GM23338 (cell line): ENCODE measurements at regions not wholly inside any gene's neighbourhood (a gene's known extent, or its start where the extent isn't known, plus 50 kb on each side); places are given as distances from the start of the nearest gene placed in this dataset.

ENCODE experiments used
- ATAC-seq: fragments of 200-7000 bp; cut with Tn5 transposase; 3 replicates; pipeline ENCODE4 v1.9.1; 2020
- DNase-seq: peaks from one replicate; pipeline ENCODE4 v3.0.0-alpha.2; 2015; ENCODE audit warnings: low spot score
- H2AFZ ChIP-seq: fragments of 200-600 bp; sonication (generic); 2 replicates; pipeline ENCODE4 v1.8.0; 2016; ENCODE audit warnings: antibody characterized with exemption, mild to moderate bottlenecking, moderate library complexity
- H3F3A ChIP-seq: fragments of 200-600 bp; sonication (generic); replicated peaks from 2 replicates; pipeline ENCODE4 v1.8.0; 2017; ENCODE audit warnings: antibody characterized with exemption, mixed run types, low read depth
- H3K27ac ChIP-seq: fragments of 200-600 bp; sonication (generic); 2 replicates; pipeline ENCODE4 v1.6.1; 2016; ENCODE audit warnings: low read depth
- H3K27me3 ChIP-seq: fragments of 200-600 bp; sonication (generic); 2 replicates; pipeline ENCODE4 v1.8.0; 2016; ENCODE audit warnings: mild to moderate bottlenecking, mixed run types, moderate library complexity; ENCODE audit not compliant: insufficient read depth
- H3K36me3 ChIP-seq: fragments of 200-600 bp; sonication (generic); 2 replicates; pipeline ENCODE4 v1.8.0; 2016; ENCODE audit warnings: mild to moderate bottlenecking; ENCODE audit not compliant: insufficient read depth
- H3K4me1 ChIP-seq: fragments of 200-600 bp; sonication (generic); 2 replicates; pipeline ENCODE4 v1.8.0; 2016; ENCODE audit warnings: mild to moderate bottlenecking, moderate library complexity; ENCODE audit not compliant: insufficient read depth
- H3K4me2 ChIP-seq: fragments of 200-600 bp; sonication (generic); 2 replicates; pipeline ENCODE4 v1.7.1; 2017; ENCODE audit warnings: mixed run types
- H3K4me3 ChIP-seq: fragments of 200-600 bp; sonication (generic); 2 replicates; pipeline ENCODE4 v1.6.1; 2016; ENCODE audit warnings: mixed run types
- H3K79me2 ChIP-seq: fragments of 200-600 bp; sonication (generic); replicated peaks from 2 replicates; pipeline ENCODE4 v1.8.0; 2017; ENCODE audit warnings: mild to moderate bottlenecking; ENCODE audit not compliant: insufficient read depth
- H3K9me2 ChIP-seq: fragments of 200-600 bp; sonication (generic); 2 replicates; pipeline ENCODE4 v1.8.0; 2017; ENCODE audit not compliant: insufficient read depth
- H4K20me1 ChIP-seq: fragments of 200-600 bp; sonication (generic); replicated peaks from 2 replicates; pipeline ENCODE4 v1.8.0; 2017; ENCODE audit warnings: mild to moderate bottlenecking; ENCODE audit not compliant: insufficient read depth
- H3K27ac Mint-ChIP-seq: 2 replicates; pipeline ENCODE4 v1.8.0; 2020; ENCODE audit warnings: inconsistent platforms, mild to moderate bottlenecking, moderate library complexity, mixed read lengths
- H3K27me3 Mint-ChIP-seq: 3 replicates; pipeline ENCODE4 v1.8.0; 2022; ENCODE audit warnings: low read depth, mild to moderate bottlenecking, moderate library complexity, mixed read lengths, inconsistent platforms; ENCODE audit not compliant: insufficient read depth, poor library complexity
- H3K36me3 Mint-ChIP-seq: 3 replicates; pipeline ENCODE4 v1.8.0; 2021; ENCODE audit warnings: low read depth, mild to moderate bottlenecking, inconsistent platforms, moderate library complexity, mixed read lengths
- H3K4me1 Mint-ChIP-seq: 3 replicates; pipeline ENCODE4 v1.8.0; 2020; ENCODE audit warnings: mild to moderate bottlenecking, inconsistent platforms, mixed read lengths
- H3K4me3 Mint-ChIP-seq: 3 replicates; pipeline ENCODE4 v1.8.0; 2021; ENCODE audit warnings: moderate library complexity, mild to moderate bottlenecking, inconsistent platforms, mixed read lengths
- H3K9me3 Mint-ChIP-seq: 3 replicates; pipeline ENCODE4 v1.8.0; 2020; ENCODE audit warnings: moderate library complexity, mild to moderate bottlenecking, inconsistent platforms, mixed read lengths
- EZH2phosphoT487 ChIP-seq: fragments of 200-600 bp; sonication (generic); IDR thresholded peaks from one replicate; pipeline ENCODE4 v1.8.1; 2018; ENCODE audit warnings: antibody characterized with exemption; ENCODE audit not compliant: unreplicated experiment
- NANOG ChIP-seq: IDR thresholded peaks from 2 replicates; pipeline ENCODE4 v1.6.1; 2016; ENCODE audit warnings: antibody characterized with exemption, borderline replicate concordance
- ZNF114 ChIP-seq: fragments of 250-450 bp; sonication (Bioruptor Pico); IDR thresholded peaks from 2 replicates; pipeline ENCODE4 v1.5.0; 2020; ENCODE audit warnings: mild to moderate bottlenecking, moderate library complexity
- TF ChIP-seq, protein P1 (sequence below): IDR thresholded peaks from one replicate; pipeline ENCODE4 v1.6.1; 2018; ENCODE audit warnings: antibody characterized with exemption; ENCODE audit not compliant: unreplicated experiment

DNA sequence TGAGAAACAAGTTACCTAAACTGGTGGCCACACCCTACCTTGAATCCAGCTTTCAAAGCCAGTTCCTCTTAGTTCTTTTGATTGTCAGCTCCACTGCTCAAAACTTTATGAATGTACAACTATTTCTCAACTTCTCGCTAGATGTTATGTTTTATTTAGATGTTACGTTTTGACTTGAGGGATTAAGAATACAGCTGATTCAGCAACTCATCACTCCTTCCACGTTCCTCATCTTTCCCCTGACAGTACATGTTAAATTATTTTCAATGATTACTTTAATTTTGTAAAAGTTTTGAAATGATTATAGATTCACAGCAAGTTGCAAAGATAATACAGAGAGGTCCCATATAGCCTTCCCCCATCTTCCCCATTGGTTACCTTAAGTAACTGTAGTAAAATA lies 553.4 kb downstream of the GALR1 start:
- no peak for TF ChIP-seq NANOG
- TF ChIP-seq, protein P1, sequence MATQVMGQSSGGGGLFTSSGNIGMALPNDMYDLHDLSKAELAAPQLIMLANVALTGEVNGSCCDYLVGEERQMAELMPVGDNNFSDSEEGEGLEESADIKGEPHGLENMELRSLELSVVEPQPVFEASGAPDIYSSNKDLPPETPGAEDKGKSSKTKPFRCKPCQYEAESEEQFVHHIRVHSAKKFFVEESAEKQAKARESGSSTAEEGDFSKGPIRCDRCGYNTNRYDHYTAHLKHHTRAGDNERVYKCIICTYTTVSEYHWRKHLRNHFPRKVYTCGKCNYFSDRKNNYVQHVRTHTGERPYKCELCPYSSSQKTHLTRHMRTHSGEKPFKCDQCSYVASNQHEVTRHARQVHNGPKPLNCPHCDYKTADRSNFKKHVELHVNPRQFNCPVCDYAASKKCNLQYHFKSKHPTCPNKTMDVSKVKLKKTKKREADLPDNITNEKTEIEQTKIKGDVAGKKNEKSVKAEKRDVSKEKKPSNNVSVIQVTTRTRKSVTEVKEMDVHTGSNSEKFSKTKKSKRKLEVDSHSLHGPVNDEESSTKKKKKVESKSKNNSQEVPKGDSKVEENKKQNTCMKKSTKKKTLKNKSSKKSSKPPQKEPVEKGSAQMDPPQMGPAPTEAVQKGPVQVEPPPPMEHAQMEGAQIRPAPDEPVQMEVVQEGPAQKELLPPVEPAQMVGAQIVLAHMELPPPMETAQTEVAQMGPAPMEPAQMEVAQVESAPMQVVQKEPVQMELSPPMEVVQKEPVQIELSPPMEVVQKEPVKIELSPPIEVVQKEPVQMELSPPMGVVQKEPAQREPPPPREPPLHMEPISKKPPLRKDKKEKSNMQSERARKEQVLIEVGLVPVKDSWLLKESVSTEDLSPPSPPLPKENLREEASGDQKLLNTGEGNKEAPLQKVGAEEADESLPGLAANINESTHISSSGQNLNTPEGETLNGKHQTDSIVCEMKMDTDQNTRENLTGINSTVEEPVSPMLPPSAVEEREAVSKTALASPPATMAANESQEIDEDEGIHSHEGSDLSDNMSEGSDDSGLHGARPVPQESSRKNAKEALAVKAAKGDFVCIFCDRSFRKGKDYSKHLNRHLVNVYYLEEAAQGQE: no peak
- DNase-seq: no peak
- no peaks in the 10 kb centered on the region for H3K27me3 ChIP-seq
- H3K9me2 ChIP-seq: no peaks in the 10 kb centered on the region
- H2AFZ ChIP-seq: no peak overlapping the region
- no peak overlapping the region for H3K4me3 Mint-ChIP-seq
- H3K27me3 Mint-ChIP-seq: no peaks in the 10 kb centered on the region
- H3K79me2 ChIP-seq: no peaks in the 10 kb centered on the region
- H3K27ac ChIP-seq: no peak overlapping the region
- no peak overlapping the region for H3K27ac Mint-ChIP-seq
- H3K36me3 ChIP-seq: no peaks in the 10 kb centered on the region; the same call in 1 of the 2 replicates
- H4K20me1 ChIP-seq: no peaks in the 10 kb centered on the region
- H3K4me1 Mint-ChIP-seq: no peaks in the 10 kb centered on the region
- peaks cover 16% of the 10 kb centered on the region; the same call in 2 of the 3 replicates for H3K36me3 Mint-ChIP-seq
- no peaks in the 10 kb centered on the region for H3F3A ChIP-seq
- no peak for ATAC-seq
- no peaks in the 10 kb centered on the region for H3K4me1 ChIP-seq
- no peak overlapping the region for H3K4me2 ChIP-seq
- H3K9me3 Mint-ChIP-seq: peaks cover 86% of the 10 kb centered on the region
- H3K4me3 ChIP-seq: no peak overlapping the region

DNA sequence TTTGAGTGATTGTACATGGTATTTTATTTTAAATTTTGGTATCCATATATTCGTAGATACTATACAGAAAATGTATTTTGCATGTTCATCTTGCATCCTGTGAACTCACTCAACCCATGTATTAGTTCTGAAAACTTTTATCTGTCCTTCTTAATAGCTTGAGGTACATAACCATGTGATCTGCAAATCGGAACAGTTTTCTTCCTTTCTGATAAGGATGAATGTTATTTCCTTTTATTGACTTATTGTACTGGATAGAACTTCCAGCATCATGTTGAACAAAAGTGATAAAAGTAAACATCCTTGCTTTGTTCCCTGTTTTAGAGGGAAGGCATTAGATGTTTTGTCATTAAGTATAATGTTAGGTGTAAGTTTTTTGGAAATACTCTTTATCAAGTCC lies 554.7 kb downstream of the GALR1 start:
- no peaks in the 10 kb centered on the region for H3K27me3 Mint-ChIP-seq
- peaks cover 16% of the 10 kb centered on the region; the same call in 2 of the 3 replicates for H3K36me3 Mint-ChIP-seq
- TF ChIP-seq, protein P1: no peak
- TF ChIP-seq ZNF114 (CRISPR knock-in tag): no peak
- no peak for TF ChIP-seq EZH2phosphoT487
- Histone ChIP-seq H3K27me3 (no peaks in the 10 kb centered on the region), H3K4me1 (no peaks in the 10 kb centered on the region), H4K20me1 (no peaks in the 10 kb centered on the region), H3K9me2 (no peaks in the 10 kb centered on the region), H3F3A (no peaks in the 10 kb centered on the region), H3K4me2 (no peak overlapping the region), H3K36me3 (no peaks in the 10 kb centered on the region; the same call in 1 of the 2 replicates), H3K79me2 (no peaks in the 10 kb centered on the region), H3K4me3 (no peak overlapping the region), H2AFZ (no peak overlapping the region), H3K27ac (no peak overlapping the region)
- H3K4me1 Mint-ChIP-seq: no peaks in the 10 kb centered on the region
- no peak overlapping the region for H3K27ac Mint-ChIP-seq
- H3K9me3 Mint-ChIP-seq: peaks cover 88% of the 10 kb centered on the region
- no peak for ATAC-seq
- H3K4me3 Mint-ChIP-seq: no peak overlapping the region
- no peak for DNase-seq
